Heart left ventricle (tissue), 13 donors: ENCODE measurements at regions not wholly inside any gene's neighbourhood (a gene's known extent, or its start where the extent isn't known, plus 50 kb on each side); places are given as distances from the start of the nearest gene placed in this dataset.

ENCODE experiments used
- POLR2A ChIP-seq, 2 donors: fragments of 450-650 bp; IDR thresholded peaks; one replicate each; pipeline ENCODE4 v1.6.1; 2017; ENCODE audit warnings: antibody characterized with exemption in 2 of 2, mild to moderate bottlenecking in 2 of 2, moderate library complexity in 2 of 2
- TF ChIP-seq, protein P1 (sequence below), 12 donors: fragments of 200-600 bp; sonication (generic) in 4 of 12; IDR thresholded peaks; one replicate each; pipeline versions ENCODE4 v1.5.0 to v1.8.0; 2018 to 2022; ENCODE audit warnings: antibody characterized with exemption in 12 of 12, mild to moderate bottlenecking in 5 of 12
- donor health status: ischemic (EF 13 %, LVEDD 7.1; RV severe dilation, severe dysfunction).
- donor health status: DM: no; HTN: yes; CAD: no.
- donor health status: DM: no; HTN: no; CAD: no.
- donor health status: ischemic (EF 25% LVEDD 6.9; RV normal size, moderate dysfunction).
- donor health status: ischemic (EF 25% LVEDD 5.7; RV mildly dilated, moderate dysfunction).
- donor health status: ischemic (EF 35%, LVEDD 5.7; RV mildly dilated, moderate dysfunction).
- donor health status: nonischemic (EF 11% LVEDD 7.7; RV severe dilation, severe dysfunction).
- donor health status: DM: yes; HTN: yes; CAD: no.
- donor health status: PGD.
- donor health status: ischemic (EF 29% LVEDD 5.4; RV normal size, mild dysfunction).
- donor health status: nonischemic (EF 23%, LVEDD 6.1; RV moderate dilation, normal function).

DNA sequence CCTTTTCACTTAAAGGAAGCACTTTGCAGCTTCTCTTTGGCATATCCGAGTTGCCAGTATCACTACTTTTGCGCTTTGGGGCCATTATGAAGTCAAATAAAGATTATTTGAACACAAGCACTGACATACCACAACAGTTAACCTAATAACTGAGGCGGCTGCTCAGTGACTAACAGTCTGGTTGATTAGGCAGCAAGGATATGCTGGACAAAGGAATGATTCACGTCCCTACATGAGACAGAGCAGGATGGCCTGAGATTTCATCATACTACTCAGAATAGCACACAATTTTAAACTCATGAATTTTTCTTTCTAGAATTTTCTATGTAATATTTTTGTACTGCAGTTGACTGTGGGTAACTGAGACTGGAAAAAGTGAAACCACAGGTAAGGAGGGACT lies 56.9 kb upstream of the E2F7 start:
- TF ChIP-seq, protein P1, sequence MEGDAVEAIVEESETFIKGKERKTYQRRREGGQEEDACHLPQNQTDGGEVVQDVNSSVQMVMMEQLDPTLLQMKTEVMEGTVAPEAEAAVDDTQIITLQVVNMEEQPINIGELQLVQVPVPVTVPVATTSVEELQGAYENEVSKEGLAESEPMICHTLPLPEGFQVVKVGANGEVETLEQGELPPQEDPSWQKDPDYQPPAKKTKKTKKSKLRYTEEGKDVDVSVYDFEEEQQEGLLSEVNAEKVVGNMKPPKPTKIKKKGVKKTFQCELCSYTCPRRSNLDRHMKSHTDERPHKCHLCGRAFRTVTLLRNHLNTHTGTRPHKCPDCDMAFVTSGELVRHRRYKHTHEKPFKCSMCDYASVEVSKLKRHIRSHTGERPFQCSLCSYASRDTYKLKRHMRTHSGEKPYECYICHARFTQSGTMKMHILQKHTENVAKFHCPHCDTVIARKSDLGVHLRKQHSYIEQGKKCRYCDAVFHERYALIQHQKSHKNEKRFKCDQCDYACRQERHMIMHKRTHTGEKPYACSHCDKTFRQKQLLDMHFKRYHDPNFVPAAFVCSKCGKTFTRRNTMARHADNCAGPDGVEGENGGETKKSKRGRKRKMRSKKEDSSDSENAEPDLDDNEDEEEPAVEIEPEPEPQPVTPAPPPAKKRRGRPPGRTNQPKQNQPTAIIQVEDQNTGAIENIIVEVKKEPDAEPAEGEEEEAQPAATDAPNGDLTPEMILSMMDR (IDR thresholded peaks at IDR 0.05): no peak
- TF ChIP-seq POLR2A (IDR thresholded peaks at IDR 0.05): no peak
